ENCODE measurements at regions not wholly inside any gene's neighbourhood (a gene's known extent, or its start where the extent isn't known, plus 50 kb on each side); places are given as distances from the start of the nearest gene placed in this dataset.

- no peak for DNase-seq (ENCODE audit: low read depth, low spot score)
Observed at GRCh38 chr2:168338803-168339437, 91.5 kb upstream of the STK39 start.

- DNase-seq (ENCODE audit: low read depth, low spot score) = no peak
Observed at GRCh38 chr2:168340931-168341330, 93.5 kb upstream of the STK39 start.

GRCh38 chr2:168343586-168343985, 96.2 kb upstream of the STK39 start:
- DNase-seq (ENCODE audit: low read depth, low spot score) = no peak

GRCh38 chr2:168344706-168345105, 97.3 kb upstream of the STK39 start:
- DNase-seq (ENCODE audit: low read depth, low spot score) = no peak

- DNase-seq (ENCODE audit: low read depth, low spot score) = no peak
Observed at GRCh38 chr2:168345601-168346000, 98.2 kb upstream of the STK39 start.

GRCh38 chr2:168346725-168347477, 99.5 kb upstream of the STK39 start:
- DNase-seq (ENCODE audit: low read depth, low spot score) = no peak

- no peak for DNase-seq (ENCODE audit: low read depth, low spot score)
Observed at GRCh38 chr2:168348076-168348475, 100.7 kb upstream of the STK39 start.

- no peak for DNase-seq (ENCODE audit: low read depth, low spot score)
Observed at GRCh38 chr2:168350380-168350779, 103.0 kb upstream of the STK39 start.

- no peak for DNase-seq (ENCODE audit: low read depth, low spot score)
Observed at GRCh38 chr2:168353251-168353650, 102.8 kb upstream of the CERS6 start.

- no peak for DNase-seq (ENCODE audit: low read depth, low spot score)
Observed at GRCh38 chr2:168354499-168354898, 101.6 kb upstream of the CERS6 start.

- no peak for DNase-seq (ENCODE audit: low read depth, low spot score)
Observed at GRCh38 chr2:168355121-168355520, 101.0 kb upstream of the CERS6 start.

GRCh38 chr2:168355779-168356476, 100.1 kb upstream of the CERS6 start:
- DNase-seq (ENCODE audit: low read depth, low spot score) = no peak

GRCh38 chr2:168356477-168356835, 99.6 kb upstream of the CERS6 start:
- no peak for DNase-seq (ENCODE audit: low read depth, low spot score)

GRCh38 chr2:168357797-168358472, 98.1 kb upstream of the CERS6 start:
- no peak for DNase-seq (ENCODE audit: low read depth, low spot score)

- no peak for DNase-seq (ENCODE audit: low read depth, low spot score)
Observed at GRCh38 chr2:168359082-168359481, 97.0 kb upstream of the CERS6 start.

- no peak for DNase-seq (ENCODE audit: low read depth, low spot score)
Observed at GRCh38 chr2:168363347-168364092, 92.6 kb upstream of the CERS6 start.

GRCh38 chr2:168365094-168365621, 90.9 kb upstream of the CERS6 start:
- DNase-seq (ENCODE audit: low read depth, low spot score) = no peak

- no peak for DNase-seq (ENCODE audit: low read depth, low spot score)
Observed at GRCh38 chr2:168369031-168369430, 87.0 kb upstream of the CERS6 start.

- no peak for DNase-seq (ENCODE audit: low read depth, low spot score)
Observed at GRCh38 chr2:168371273-168372019, 84.6 kb upstream of the CERS6 start.

GRCh38 chr2:168373468-168373867, 82.6 kb upstream of the CERS6 start:
- no peak for DNase-seq (ENCODE audit: low read depth, low spot score)
